SK-N-SH (cell line): ENCODE measurements at regions not wholly inside any gene's neighbourhood (a gene's known extent, or its start where the extent isn't known, plus 50 kb on each side); places are given as distances from the start of the nearest gene placed in this dataset.

ENCODE experiments used
- CTCF ChIA-PET: fragments of 300-600, 350-600 bp; formaldehyde crosslinking; extraction: SDS; loops from one replicate; lab custom pipeline; 2021; lab: Yijun Ruan, JAX
- POLR2A ChIA-PET: fragments of 350-600 bp; sonication (Branson Sonifier 250); formaldehyde crosslinking; extraction: SDS; loops from one replicate; lab custom pipeline; 2020; ENCODE audit warnings: antibody characterized with exemption, inconsistent platforms; lab: Yijun Ruan, JAX
- DNase-seq: peaks from one replicate; pipeline ENCODE4 v3.0.0; 2012
- H2AFZ ChIP-seq: fragments of 200-600 bp; sonication (generic); 2 replicates; pipeline ENCODE4 v1.8.1; 2016; ENCODE audit warnings: antibody characterized with exemption, mild to moderate bottlenecking, low read depth
- H3F3A ChIP-seq: fragments of 200-600 bp; sonication (generic); replicated peaks from 2 replicates; pipeline ENCODE3; 2016; ENCODE audit warnings: antibody characterized with exemption, mild to moderate bottlenecking; ENCODE audit not compliant: insufficient read depth
- H3K27ac ChIP-seq, 2 experiments: fragments of 200-500 bp in 1 of 2; fragments of 200-600 bp in 1 of 2; sonication (Bioruptor generic) in 1 of 2; sonication (generic), shearing (Covaris generic) in 1 of 2; 2 replicates each; pipeline versions ENCODE4 v1.5.1 to v1.6.1; 2014 to 2016; ENCODE audit warnings: low read depth in 2 of 2, inconsistent platforms in 1 of 2, low read length in 1 of 2, mild to moderate bottlenecking in 1 of 2, mixed read lengths in 1 of 2
- H3K27me3 ChIP-seq: fragments of 200-600 bp; sonication (generic), shearing (Covaris generic); 2 replicates; pipeline ENCODE4 v1.6.1; 2016; ENCODE audit warnings: mixed run types; ENCODE audit not compliant: insufficient read depth
- H3K36me3 ChIP-seq, 2 experiments: fragments of 200-500 bp in 1 of 2; fragments of 200-600 bp in 1 of 2; sonication (Bioruptor generic) in 1 of 2; sonication (generic) in 1 of 2; replicated peaks in 1 of 2; 2 replicates each; pipeline versions ENCODE3 to v1.5.1; 2014 to 2016; ENCODE audit warnings: low read length in 1 of 2, mild to moderate bottlenecking in 1 of 2; ENCODE audit not compliant: insufficient read depth in 2 of 2, control insufficient read depth in 1 of 2
- H3K4me1 ChIP-seq, 2 experiments: fragments of 200-500 bp in 1 of 2; fragments of 200-600 bp in 1 of 2; sonication (Bioruptor generic) in 1 of 2; sonication (generic), shearing (Covaris generic) in 1 of 2; 2 replicates each; pipeline versions ENCODE4 v1.5.1 to v1.6.1; 2014 to 2016; ENCODE audit warnings: low read depth in 1 of 2, low read length in 1 of 2, mixed run types in 1 of 2; ENCODE audit not compliant: insufficient read depth in 2 of 2, control insufficient read depth in 1 of 2
- H3K4me2 ChIP-seq: fragments of 200-600 bp; sonication (generic), shearing (Covaris generic); 2 replicates; pipeline ENCODE4 v1.6.1; 2017; ENCODE audit warnings: mixed run types
- H3K4me3 ChIP-seq, 2 experiments: fragments of 200-500 bp in 1 of 2; fragments of 200-600 bp in 1 of 2; sonication (Bioruptor generic) in 1 of 2; sonication (generic), shearing (Covaris generic) in 1 of 2; 2 replicates each; pipeline versions ENCODE4 v1.5.1 to v1.8.1; 2014 to 2016; ENCODE audit warnings: low read depth in 2 of 2, inconsistent platforms in 1 of 2, low read length in 1 of 2, mild to moderate bottlenecking in 1 of 2, mixed read lengths in 1 of 2, moderate library complexity in 1 of 2
- H3K79me2 ChIP-seq: fragments of 200-600 bp; sonication (generic); 2 replicates; pipeline ENCODE4 v1.8.1; 2017; ENCODE audit warnings: mild to moderate bottlenecking; ENCODE audit not compliant: insufficient read depth
- H3K9ac ChIP-seq: fragments of 200-600 bp; sonication (generic); 2 replicates; pipeline ENCODE4 v1.6.1; 2017; ENCODE audit warnings: mixed run types
- H3K9me2 ChIP-seq: fragments of 200-600 bp; sonication (generic); 2 replicates; pipeline ENCODE4 v1.6.1; 2017; ENCODE audit warnings: mixed run types
- H3K9me3 ChIP-seq: fragments of 200-600 bp; sonication (generic); 2 replicates; pipeline ENCODE4 v1.6.1; 2017; ENCODE audit warnings: mixed run types, mild to moderate bottlenecking, moderate library complexity
- H4K20me1 ChIP-seq: fragments of 200-600 bp; sonication (generic); 2 replicates; pipeline ENCODE4 v1.6.1; 2017; ENCODE audit warnings: mild to moderate bottlenecking, mixed run types; ENCODE audit not compliant: insufficient read depth
- CHD2 ChIP-seq: fragments of 150-350 bp; IDR thresholded peaks from 2 replicates; pipeline ENCODE4 v1.6.1; 2018; ENCODE audit warnings: low read length; ENCODE audit not compliant: partially characterized antibody
- ELF1 ChIP-seq: IDR thresholded peaks from 2 replicates; pipeline ENCODE4 v1.4.0; 2012
- EZH2phosphoT487 ChIP-seq: fragments of 200-600 bp; sonication (generic); IDR thresholded peaks from 2 replicates; pipeline ENCODE4 v1.6.1; 2017; ENCODE audit warnings: low read depth, mixed run types, mild to moderate bottlenecking, antibody characterized with exemption, moderate library complexity, borderline replicate concordance
- FOXJ3 ChIP-seq: sonication (generic); formaldehyde crosslinking; IDR thresholded peaks from 2 replicates; pipeline ENCODE4 v1.5.1; 2020; ENCODE audit warnings: mild to moderate bottlenecking, missing genetic modification reagents
- GABPA ChIP-seq: IDR thresholded peaks from 2 replicates; pipeline ENCODE4 v1.4.0; 2012; ENCODE audit warnings: low read depth, mild to moderate bottlenecking
- IRF3 ChIP-seq: fragments of 150-350 bp; IDR thresholded peaks from 2 replicates; pipeline ENCODE4 v1.6.1; 2016; ENCODE audit warnings: mild to moderate bottlenecking, low read depth, low read length
- MAX ChIP-seq: IDR thresholded peaks from 2 replicates; pipeline ENCODE4 v1.4.0; 2012; ENCODE audit warnings: low read depth
- MXI1 ChIP-seq: IDR thresholded peaks from 2 replicates; pipeline ENCODE4 v1.6.1; 2012; ENCODE audit warnings: mild to moderate bottlenecking, low read depth, low read length, improper control_type of control experiment
- PBX3 ChIP-seq: IDR thresholded peaks from 2 replicates; pipeline ENCODE4; 2012
- POLR2AphosphoS5 ChIP-seq: IDR thresholded peaks from 2 replicates; pipeline ENCODE4 v1.6.1; 2012; ENCODE audit warnings: low read depth, low read length
- RCOR1 ChIP-seq: fragments of 150-350 bp; IDR thresholded peaks from 2 replicates; pipeline ENCODE4 v1.6.1; 2017; ENCODE audit warnings: antibody characterized with exemption, low read length
- REST ChIP-seq: IDR thresholded peaks from 2 replicates; pipeline ENCODE4 v1.6.1; 2012; ENCODE audit warnings: mild to moderate bottlenecking, low read depth, low read length, moderate library complexity
- SIN3A ChIP-seq: IDR thresholded peaks from 2 replicates; pipeline ENCODE4 v1.6.1; 2012; ENCODE audit warnings: low read depth, mild to moderate bottlenecking, low read length, moderate library complexity, borderline replicate concordance
- TEAD4 ChIP-seq: IDR thresholded peaks from 2 replicates; pipeline ENCODE4 v1.4.0; 2012; ENCODE audit warnings: mild to moderate bottlenecking, borderline replicate concordance; ENCODE audit not compliant: insufficient read depth
- YY1 ChIP-seq: IDR thresholded peaks from 2 replicates; pipeline ENCODE4 v1.4.0; 2012; ENCODE audit warnings: low read depth, mild to moderate bottlenecking
- WGBS: methylation state at CpG from one replicate; pipeline ENCODE4 v1.1.6; 2017; ENCODE audit warnings: low lambda C conversion rate; 5-methylcytosine and 5-hydroxymethylcytosine counted together

GRCh38 chr1:63155437-63155836 lies 166.9 kb upstream of the FOXD3 start (continued):
- TF ChIP-seq PBX3, result no peak
- no peak for TF ChIP-seq YY1
- TF ChIP-seq MXI1, result no peak
- TF ChIP-seq TEAD4, result no peak
- no peak for TF ChIP-seq RCOR1
- TF ChIP-seq FOXJ3 (CRISPR knock-in tag), result no peak

- ChIA-PET CTCF (no interaction called here), POLR2A (no interaction called here)
- H3K79me2 ChIP-seq, result no peaks in the 10 kb centered on the region
- no peak overlapping the region for H3K4me3 ChIP-seq
- H3K36me3 ChIP-seq, result no peaks in the 10 kb centered on the region
- H3K4me2 ChIP-seq, result no peak overlapping the region
- TF ChIP-seq MXI1 (no peak), SIN3A (no peak), MAX (no peak), REST (no peak), ELF1 (no peak), IRF3 (no peak), POLR2AphosphoS5 (no peak), GABPA (no peak), EZH2phosphoT487 (no peak), CHD2 (no peak)
- no peaks in the 10 kb centered on the region for H3K9me2 ChIP-seq
- no peak overlapping the region for H3K9ac ChIP-seq
- no peaks in the 10 kb centered on the region for H3K4me1 ChIP-seq
- no peaks in the 10 kb centered on the region for H3K27me3 ChIP-seq
- no peak for DNase-seq
- no peak overlapping the region for H3K27ac ChIP-seq
- H3K9me3 ChIP-seq, result no peaks in the 10 kb centered on the region
- H3F3A ChIP-seq, result no peaks in the 10 kb centered on the region
- no peaks in the 10 kb centered on the region for H4K20me1 ChIP-seq
- no peak overlapping the region for H2AFZ ChIP-seq
- 71% methylated on average over 5 of the region's 5 CpGs for whole genome bisulfite sequencing
Measured at GRCh38 chr1:63157085-63157484, 165.3 kb upstream of the FOXD3 start.
